Panc1 (cell line): ENCODE measurements at regions not wholly inside any gene's neighbourhood (a gene's known extent, or its start where the extent isn't known, plus 50 kb on each side); places are given as distances from the start of the nearest gene placed in this dataset.

Experiments used
- CTCF ChIP-seq: fragments of 450-650 bp; IDR thresholded peaks from 2 replicates; pipeline ENCODE4 v1.5.1; 2017; ENCODE audit warnings: mild to moderate bottlenecking
- POLR2AphosphoS5 ChIP-seq: IDR thresholded peaks from 2 replicates; pipeline ENCODE4 v1.6.1; 2012; ENCODE audit warnings: mild to moderate bottlenecking, low read depth, low read length, moderate library complexity
- TCF7L2 ChIP-seq: IDR thresholded peaks from 2 replicates; pipeline ENCODE4 v1.6.1; 2011; ENCODE audit warnings: mild to moderate bottlenecking, low read depth, low read length, inconsistent platforms
- TF ChIP-seq, protein P1 (sequence below), 2 experiments: IDR thresholded peaks; 2 replicates each; pipeline ENCODE4 v1.6.1; 2011 to 2012; ENCODE audit warnings: low read depth in 2 of 2, control low read depth in 1 of 2, low read length in 1 of 2, mild to moderate bottlenecking in 1 of 2, moderate library complexity in 1 of 2; ENCODE audit not compliant: insufficient read depth in 1 of 2

DNA sequence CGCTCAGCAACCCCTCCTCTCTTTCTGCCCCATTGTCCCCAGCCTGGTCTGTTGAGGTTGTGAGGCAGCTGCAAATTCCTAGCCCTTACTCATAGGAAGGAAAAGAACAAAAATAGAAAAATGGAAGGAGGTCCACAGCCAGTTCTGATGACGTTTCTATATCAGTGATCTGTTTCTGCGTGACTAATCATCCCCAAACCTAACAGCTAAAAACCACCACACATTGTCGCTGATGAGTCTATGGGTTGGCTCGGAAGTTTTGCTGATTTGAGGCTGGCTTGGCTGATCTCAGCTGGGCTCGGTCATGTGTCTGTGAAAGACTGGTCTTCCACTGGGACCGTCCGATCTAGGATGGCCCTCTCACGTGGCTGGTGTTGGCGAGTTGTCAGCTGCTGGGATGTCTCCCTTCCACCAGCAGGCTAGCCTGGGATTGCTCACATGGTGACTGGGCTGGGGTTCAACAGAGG, 200.6 kb upstream of the ZNF618 start:
- TF ChIP-seq CTCF (no peak), POLR2AphosphoS5 (no peak), TCF7L2 (no peak)
- TF ChIP-seq, protein P1, sequence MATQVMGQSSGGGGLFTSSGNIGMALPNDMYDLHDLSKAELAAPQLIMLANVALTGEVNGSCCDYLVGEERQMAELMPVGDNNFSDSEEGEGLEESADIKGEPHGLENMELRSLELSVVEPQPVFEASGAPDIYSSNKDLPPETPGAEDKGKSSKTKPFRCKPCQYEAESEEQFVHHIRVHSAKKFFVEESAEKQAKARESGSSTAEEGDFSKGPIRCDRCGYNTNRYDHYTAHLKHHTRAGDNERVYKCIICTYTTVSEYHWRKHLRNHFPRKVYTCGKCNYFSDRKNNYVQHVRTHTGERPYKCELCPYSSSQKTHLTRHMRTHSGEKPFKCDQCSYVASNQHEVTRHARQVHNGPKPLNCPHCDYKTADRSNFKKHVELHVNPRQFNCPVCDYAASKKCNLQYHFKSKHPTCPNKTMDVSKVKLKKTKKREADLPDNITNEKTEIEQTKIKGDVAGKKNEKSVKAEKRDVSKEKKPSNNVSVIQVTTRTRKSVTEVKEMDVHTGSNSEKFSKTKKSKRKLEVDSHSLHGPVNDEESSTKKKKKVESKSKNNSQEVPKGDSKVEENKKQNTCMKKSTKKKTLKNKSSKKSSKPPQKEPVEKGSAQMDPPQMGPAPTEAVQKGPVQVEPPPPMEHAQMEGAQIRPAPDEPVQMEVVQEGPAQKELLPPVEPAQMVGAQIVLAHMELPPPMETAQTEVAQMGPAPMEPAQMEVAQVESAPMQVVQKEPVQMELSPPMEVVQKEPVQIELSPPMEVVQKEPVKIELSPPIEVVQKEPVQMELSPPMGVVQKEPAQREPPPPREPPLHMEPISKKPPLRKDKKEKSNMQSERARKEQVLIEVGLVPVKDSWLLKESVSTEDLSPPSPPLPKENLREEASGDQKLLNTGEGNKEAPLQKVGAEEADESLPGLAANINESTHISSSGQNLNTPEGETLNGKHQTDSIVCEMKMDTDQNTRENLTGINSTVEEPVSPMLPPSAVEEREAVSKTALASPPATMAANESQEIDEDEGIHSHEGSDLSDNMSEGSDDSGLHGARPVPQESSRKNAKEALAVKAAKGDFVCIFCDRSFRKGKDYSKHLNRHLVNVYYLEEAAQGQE (IDR thresholded peaks at IDR 0.05; ENCODE audit: insufficient read depth in 1 of 2, low read depth in 2 of 2, low read length in 1 of 2), result no peak
